ENCODE measurements at regions not wholly inside any gene's neighbourhood (a gene's known extent, or its start where the extent isn't known, plus 50 kb on each side); places are given as distances from the start of the nearest gene placed in this dataset.

DNA sequence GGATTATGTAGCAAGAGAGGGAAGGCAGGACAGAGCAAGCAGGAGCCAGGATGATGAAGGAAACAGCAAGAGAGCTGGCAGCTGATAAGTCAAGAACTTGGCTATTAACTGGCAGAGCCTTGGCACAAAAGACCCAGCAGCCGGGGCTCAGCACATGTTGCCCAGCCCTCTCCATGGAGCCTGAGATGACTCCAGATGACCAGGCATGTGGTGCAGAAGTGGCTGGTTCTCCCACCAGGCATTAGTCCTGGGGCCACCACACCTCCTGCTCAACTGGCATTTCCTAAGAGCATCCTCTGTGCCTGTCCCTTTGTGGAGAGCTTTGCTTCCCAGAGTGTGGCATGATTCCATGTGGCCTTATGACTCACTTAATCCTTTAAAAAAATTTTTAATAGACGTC, 522.6 kb downstream of the MN1 start:
- no peak for DNase-seq (ENCODE audit: low read depth in 2 of 2)

DNA sequence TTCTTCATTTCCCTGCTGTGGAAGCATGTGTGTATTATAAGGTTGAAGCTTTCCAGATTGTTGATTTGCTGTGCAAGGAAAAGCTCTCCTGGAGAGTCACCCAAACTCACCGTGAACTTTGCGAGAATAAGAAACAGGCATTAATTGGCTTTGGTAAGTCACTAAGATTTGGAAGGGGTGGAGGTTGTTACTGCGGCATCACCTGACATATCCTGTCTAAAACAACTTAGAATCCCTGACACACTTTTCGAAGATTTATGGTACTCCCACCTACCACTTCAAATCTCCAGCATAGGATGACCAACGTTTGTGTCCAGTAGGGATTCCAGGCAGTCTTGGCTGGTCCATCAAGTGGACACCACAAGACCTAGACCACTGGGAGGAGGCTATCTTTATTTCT, 518.3 kb downstream of the MN1 start:
- no peak for DNase-seq (ENCODE audit: low read depth in 2 of 2)

DNA sequence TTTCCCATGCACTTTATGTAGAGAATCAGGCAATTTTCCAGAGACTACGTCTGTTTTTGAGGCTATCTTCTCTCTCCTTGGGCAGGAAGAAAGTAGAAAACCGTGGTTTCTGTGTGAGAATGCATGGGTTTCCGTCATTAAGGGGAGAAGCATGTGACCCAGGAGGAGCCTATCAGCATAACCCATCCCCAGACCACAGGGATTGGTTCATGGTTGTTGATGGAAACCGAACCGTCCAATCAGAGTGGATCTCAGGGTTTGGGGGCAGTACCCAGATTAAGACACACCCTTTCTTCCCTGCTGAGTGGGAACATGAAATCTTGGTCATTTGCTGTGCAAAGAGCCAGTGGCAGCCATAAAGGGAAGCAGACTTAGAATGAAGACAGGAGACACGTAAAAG, 517.8 kb downstream of the MN1 start:
- no peak for DNase-seq (ENCODE audit: low read depth in 2 of 2)

DNA sequence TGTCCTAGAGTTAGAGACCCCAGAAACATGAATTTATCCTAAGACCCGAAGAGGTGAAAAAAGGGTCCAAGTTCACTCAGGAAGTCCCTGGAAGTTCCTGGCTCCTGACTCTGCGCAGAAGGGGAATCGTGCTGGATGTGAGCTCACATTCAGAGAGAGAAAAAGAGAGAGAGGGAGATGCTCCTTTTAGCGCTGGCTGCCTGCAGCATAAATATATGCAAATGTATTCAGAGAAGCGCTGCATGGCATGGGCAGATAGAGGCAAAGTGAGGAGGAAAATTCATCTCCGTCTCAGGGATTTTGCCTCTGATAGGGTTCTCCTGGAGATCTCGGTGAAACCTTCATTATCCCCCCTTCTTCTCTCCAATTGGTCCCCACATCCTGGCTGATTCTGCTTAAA, 517.2 kb downstream of the MN1 start:
- no peak for DNase-seq (ENCODE audit: low read depth in 2 of 2)

DNA sequence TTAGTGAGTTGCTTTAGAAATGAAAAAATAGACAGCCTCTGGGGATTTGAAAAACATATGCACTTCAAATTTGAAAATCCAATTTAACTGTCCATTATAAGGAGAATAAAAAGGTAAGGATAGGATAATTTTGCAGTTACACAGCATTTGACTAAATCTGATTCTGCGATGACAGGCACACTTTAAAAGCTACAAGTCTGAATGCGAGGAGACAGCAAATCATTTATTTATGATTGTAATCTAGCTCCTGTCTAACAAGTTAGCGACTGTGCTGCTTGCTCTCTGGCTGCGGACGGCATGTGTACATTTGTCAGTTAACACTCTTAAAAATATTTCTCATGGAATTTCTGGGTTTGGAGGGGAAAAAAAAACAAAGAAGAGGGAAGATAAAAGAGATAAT, 514.8 kb downstream of the MN1 start:
- DNase-seq (ENCODE audit: low read depth in 2 of 2): no peak

DNA sequence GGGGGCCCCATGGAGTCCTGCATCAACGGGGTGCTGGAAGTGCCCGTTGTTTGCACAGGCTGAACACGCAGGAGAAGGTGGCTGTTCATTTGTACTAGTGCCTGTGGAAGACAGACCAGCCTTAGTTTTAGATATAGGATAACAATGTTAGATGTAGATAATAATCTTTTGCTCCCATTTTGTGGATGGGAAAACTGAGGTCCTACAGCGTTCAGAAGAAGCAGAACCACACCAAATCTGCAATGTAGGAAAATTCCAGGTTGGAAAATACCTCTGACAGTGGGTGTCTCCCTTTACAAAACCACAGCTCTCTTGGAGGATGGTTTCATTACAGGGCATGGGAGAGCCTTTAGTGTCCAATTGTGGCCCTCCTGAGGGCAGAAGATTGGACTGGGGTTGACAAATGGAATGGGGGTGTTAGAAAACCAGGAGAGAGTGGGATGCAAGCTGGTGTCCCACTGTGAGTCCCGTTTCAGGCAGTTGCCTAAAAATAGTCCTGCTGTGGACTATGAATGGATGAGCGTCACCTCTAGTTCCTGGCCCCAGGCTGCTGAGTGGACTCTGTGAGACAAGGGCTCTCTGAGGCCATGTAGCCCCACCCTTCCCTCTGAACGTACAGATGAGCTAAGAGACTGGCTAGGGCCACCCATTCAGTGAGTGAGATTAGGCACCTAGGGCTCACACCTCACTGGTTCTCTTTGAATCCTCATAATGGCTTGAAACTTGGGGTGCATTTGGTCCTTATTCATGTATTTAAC, 508.8 kb downstream of the MN1 start:
- DNase-seq (ENCODE audit: low read depth in 2 of 2): no peak

DNA sequence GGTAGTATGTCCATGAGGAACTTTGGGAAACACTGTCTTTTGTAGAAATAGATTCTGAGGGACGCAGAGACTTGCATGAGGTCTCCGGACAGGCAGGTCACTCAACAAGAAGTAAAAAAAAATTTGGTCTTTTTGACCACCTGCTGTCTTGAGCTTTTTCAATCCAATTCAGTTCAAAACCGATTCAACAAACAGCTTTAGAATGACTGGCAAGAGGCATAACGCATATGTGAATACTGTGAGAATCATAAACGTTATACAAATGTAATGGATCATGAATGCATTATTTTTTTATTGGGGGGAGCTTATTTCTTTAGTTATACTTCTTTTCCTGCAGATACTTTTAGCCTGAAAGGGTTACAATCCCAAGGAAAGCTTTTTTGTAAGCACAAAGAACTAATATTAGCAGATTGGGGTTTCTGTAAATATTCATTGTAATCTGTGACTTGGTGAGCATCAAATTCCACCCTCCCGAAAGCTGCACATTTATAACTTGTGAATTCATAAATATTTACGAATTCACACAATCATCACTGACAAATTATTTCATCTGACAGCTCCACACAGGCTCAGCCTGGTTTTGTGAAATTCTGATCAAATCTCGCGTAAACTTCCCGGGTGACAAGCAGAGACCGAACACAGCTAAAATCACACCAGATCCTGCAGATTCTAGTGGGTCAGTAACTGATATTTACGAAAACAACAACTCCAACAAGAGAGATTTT, 507.7 kb downstream of the MN1 start:
- no peak for DNase-seq (ENCODE audit: low read depth in 2 of 2)

DNA sequence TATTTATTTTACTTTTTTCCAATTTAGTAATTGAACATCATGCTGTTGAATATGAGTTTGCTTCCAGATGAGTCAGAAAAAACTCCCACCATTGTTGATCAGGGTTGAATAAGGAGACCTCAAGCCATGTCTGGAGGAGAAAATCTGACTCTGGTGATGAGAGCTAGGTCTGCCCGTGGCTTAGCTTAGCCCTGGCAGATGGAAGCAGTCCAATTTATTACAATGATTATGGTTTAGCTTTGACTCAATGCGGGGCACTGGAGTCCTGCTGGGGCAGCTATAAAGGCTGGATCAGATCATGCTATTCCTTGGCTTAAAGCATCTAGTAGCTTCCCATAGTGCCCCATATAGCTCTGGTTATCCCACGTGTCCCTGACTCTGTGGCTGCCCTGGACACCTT, 506.5 kb downstream of the MN1 start:
- DNase-seq (ENCODE audit: low read depth in 2 of 2): no peak

DNA sequence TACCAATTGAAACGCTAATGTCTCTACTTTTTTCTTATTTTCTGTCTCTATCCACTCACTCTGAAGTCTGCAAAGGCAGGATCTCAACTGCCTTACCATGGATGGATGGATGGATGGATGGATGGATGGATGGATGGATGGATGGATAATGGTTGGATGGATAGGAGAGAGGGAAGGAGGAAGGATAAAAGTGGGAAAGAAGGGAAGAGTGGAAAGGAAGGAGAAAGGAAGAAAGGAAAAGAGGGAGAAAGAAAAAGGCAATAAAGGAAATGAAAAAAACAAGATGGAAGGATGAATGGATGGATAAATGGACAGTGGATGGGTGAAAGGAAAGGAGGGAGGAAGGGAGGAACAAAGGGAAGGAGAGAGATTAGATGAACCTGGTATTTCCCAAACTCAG, 506.0 kb downstream of the MN1 start:
- DNase-seq (ENCODE audit: low read depth in 2 of 2): no peak

DNA sequence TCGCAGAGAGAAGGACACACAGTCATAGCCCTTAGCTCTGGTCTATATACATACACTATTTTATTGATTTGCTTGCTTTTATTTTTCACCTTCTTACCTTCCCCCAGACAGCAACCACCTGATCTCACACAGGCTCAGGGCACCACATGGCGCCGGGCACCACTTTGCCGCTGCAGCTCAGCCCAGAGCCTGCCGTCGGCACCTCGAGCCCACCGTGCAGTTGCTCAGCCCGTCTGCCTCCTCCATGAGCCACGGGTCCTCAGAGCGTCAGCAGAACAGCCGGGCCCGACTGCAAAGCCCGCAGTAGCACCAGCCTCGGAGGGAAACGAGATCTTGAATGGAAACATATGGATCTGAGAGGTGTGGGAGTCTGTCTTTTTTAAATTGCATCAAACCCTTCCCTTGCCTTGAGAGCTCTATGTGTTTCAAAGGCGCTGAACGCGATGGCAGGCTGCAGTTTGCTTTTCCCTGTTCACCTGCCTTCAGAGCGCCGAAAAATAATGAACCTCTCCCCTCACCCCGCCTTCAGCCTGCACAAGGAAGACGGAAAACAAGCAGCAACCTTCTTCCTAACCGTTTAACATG, 505.4 kb downstream of the MN1 start:
- no peak for DNase-seq (ENCODE audit: low read depth in 2 of 2)

DNA sequence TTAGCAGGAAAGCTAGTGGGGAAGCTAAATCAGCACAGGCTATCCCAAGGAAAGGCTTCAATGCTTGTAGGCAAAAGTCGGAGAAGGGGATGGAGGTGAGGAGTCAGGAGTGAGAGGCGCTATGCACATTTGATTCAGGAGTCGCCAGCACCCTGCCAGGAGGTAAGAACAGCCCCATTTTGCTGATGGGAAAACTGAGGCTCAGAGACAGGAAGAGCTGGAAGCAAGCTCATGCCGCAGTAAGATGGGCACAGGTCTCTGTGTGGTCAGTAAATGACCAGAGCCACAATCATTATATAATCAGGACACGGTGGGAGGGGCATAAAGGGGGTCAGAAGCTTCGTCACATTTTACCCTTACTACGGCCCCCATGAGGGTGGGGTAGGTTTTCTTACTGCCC, 504.4 kb downstream of the MN1 start:
- DNase-seq (ENCODE audit: low read depth in 2 of 2): no peak

DNA sequence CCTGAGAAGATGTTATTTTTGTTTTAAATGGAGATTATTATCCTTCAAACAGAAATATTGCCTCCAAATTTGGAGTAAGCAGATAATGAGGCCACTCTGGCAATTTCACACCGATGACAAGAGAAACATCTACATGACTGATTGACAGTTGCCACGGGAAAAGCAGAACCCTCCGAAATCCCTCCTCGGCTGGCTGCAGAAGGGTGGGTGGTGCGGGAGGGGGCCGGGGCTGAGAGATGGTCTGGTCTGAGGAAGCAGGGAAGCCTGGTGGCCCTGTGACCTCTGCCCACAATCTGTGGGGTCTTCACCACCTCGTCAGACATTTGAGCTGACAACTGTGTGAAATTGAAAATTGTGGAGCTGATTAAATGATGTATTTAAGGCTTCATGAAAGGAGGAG, 503.2 kb downstream of the MN1 start:
- DNase-seq (ENCODE audit: low read depth in 2 of 2): no peak

DNA sequence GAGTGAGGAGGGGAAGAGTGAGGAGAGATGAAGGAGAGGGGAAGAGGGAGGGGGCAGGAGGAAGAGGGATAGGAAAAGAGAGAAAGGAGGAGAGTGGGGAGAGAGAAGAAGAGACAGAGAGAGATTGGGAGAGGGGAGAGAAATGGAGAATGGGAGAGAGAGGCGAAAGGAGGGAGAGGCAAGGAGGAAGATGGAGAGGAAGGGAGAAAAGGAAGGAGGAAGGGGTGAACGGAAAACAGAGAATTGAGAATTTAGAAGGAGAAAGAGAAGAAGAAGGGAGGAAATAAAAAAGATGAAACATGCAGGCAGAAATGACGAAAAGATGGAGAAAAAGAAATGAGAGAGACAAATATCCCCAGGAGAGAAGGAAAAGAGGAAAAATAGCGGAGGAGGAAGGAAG, 502.8 kb downstream of the MN1 start:
- DNase-seq (ENCODE audit: low read depth in 2 of 2): no peak

DNA sequence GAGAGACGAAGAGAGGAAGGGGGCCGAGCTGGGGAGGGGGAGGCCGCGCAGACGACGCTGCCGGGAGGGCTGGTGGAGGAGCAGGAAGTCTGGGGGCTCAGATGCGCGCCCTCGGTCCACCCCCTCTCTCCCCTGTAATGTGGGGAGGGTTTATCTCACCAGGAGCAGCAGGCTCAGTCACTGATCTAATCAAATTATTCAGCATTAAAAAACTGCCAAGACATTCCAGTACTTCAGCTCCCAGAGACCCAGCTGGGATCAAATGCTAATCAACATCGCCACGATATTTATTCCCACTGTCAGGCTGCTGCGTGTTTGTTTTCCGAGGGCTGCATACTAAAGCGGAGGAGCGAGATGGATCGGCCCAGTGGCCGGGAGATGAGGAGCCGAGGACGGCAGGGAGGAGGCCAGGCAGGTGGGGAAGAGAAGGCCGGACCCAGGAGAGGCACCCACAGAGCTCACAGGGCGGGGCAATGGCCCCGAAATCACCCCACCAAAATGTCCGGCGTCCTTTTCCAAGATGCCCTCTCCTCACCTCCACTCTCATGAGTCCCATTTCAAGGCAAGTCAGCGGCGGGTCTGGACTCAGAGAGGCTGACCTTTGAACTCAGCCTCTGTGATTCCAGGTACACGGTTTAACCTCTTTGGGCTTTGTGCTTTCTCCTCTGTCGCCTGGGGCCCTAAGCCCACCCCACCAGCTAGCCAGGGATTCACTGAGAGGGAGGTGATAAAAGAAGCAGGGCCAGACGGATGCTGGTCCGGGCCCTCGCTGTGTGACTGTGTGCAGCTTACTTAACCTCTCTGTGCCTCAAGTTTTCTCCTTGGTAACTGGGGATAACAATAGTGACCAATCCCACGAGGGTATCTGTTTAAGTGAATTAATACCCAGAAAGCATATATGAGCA, 502.1 kb downstream of the MN1 start:
- DNase-seq (ENCODE audit: low read depth in 2 of 2): no peak

DNA sequence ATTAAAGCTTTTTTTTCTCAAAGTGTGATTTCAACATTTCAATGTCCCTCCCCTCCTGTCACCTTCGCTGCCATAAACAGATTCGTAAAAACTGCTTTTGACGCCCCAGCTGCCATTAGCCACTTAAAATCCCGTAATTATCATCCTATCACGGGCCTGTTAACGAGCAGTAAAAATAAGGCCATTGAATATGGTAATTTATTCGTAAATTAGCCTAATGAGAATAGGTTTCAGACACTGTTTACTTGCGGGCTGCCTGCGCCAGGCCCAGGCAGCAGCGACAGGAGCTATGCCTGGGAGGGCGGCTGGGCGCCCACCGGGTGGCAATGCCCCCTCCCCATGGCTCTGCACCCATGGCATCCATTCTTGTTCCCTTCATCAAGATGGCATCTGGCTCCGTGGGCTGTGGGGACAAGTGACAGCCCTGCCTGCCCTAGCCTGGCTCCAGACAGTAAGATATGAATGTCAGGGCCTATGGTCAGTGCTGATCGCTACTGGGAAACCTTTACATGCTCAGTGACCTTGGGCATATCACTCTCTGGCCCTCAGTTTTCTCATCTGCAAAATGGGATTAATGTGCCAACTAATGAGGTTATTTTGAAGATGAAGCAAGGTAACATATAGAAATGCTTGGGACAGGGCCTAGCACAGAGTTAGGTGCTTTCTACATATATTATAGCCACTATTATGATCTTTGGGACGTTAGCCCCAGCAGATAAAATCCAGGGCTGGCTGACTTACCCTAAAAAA, 500.8 kb downstream of the MN1 start:
- DNase-seq (ENCODE audit: low read depth in 2 of 2): no peak

DNA sequence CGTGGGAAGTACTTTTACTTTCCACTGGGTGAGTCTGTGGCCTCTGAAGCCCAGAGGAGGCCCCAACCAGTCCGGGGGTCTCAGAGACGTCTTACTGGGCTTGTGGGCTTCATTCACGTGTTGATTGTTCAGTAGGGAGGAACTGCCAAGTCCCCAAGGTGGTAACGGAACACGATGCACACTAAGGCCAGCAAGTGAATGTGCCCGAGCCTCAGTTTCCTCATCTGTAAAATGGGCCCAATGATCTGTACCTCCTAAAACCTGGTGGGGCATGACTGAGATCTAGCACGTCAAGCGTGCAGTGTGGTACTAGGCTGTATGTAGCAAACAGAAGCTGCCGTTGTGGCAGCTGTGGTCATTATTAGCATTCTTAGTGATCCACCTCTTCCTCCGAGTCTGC, 499.1 kb downstream of the MN1 start:
- no peak for DNase-seq (ENCODE audit: low read depth in 2 of 2)

DNA sequence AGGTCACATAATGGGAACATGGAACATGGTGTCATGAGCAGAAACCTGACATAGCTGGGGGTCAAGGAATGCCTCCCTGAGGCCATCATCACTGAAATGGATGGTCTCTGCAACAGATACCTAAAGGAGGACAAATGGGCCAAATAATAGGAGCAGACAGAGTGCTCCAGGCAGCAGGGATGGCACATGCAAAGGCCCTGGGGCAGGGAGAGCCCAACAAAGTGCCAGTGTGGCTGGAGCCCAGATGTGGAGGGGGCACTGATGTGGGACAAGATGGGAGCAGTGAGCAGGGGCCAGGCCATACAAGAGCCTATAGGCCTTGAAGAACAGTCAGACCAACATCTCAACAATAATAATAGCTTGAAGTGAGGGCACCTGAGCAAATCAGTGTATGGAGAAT, 497.8 kb downstream of the MN1 start:
- no peak for DNase-seq (ENCODE audit: low read depth in 2 of 2)

DNA sequence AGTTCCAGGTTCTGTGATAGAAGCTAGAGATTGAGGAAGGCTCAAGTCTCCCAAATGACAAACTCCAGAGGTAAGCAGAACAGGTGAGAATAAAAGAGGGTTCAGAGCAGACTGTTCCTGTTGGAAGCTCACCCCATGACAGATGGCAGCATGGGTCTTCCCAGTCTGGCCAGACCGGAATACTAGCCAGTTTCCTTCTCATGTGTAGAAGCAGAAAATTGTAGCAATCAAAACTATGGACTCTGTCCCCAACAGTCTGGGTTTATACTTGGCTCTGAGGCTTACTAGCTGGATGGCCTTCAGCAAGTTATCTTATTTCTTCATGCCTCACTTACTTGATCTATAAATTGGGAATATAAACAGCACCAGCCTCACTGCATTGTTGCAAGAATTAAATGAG, 494.8 kb downstream of the MN1 start:
- no peak for DNase-seq (ENCODE audit: low read depth in 2 of 2)

DNA sequence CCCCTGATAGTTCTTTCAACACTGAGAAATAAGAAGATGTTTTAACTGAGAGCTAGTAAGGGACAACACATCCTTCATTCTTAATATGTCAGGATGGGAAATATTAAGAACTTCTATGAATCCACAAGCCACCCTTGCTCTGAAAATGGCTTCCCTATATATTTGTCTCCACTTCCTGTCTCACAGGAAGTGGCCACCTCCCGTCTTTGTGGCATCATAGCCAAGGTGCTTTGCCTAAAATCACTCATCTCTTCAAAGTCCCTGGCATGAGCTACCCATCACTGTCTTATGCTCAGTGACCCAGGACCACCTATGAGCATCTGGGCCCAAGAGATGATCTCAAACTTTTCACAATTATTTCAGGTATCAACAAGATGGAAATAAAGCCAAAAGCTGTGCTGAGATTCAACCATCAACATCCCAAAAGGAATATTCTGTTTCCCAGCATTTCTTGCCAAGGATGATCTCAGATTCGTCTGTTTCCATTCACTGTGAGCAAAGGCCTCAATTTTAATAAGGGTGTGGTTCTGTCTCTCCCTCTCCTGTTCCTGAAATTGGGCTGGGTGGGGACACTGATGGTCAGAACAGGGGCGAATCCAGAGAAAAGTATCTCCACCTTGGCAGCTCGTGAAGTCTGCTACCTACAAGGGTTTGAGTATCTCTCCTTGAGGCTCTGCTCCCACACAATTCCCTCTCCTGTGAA, 493.9 kb downstream of the MN1 start:
- no peak for DNase-seq (ENCODE audit: low read depth in 2 of 2)

DNA sequence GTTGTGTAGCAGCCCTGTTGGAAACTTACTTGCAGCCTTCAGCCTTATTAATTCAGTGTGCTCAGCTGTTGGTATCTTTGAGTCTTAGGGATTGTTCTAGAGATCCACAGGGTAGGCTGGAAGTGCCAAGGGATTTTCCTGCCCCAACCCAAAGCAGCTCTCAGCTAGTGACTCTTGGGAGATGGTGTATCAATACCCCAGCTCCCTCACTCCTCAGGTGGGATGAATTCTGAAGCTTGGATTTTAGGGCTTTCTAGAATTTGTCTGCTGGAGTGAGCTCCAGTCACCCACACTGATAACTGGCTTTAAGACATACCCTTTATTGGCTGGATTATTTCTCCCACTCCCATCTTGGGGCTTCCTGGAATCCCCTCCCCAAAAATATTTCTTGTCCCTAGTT, 493.0 kb downstream of the MN1 start:
- DNase-seq (ENCODE audit: low read depth in 2 of 2): no peak

DNA sequence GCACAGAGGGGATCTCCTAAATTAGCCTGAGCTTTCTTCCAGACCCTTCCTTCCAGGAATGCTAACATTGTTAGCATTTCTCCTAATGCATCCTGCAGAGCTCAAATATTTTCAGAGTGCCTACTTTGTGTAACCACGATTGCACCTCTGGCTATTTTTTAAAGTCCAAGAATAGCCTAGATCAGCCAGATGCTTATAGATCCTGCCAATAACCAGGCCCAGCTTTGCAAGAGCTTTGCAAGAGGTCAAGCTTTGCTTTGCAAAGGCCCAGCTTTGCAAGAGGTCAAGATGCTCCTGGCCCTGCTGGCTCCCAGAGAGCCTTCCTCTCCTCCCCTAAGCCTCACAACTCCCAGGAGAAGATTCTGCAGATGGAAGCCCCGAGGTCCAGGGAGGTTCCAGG, 491.9 kb downstream of the MN1 start:
- DNase-seq (ENCODE audit: low read depth in 2 of 2): no peak
